ENCODE measurements at regions not wholly inside any gene's neighbourhood (a gene's known extent, or its start where the extent isn't known, plus 50 kb on each side); places are given as distances from the start of the nearest gene placed in this dataset.
"Not testable (repeated sequence)": the region's sequence is repeated elsewhere in the genome, so short reads cannot be mapped to it uniquely, and the experiment has no call there.

- no peak for DNase-seq (ENCODE audit: low spot score)
Observed at GRCh38 chr3:11712646-11713045, 68.9 kb upstream of the VGLL4 start.

DNA sequence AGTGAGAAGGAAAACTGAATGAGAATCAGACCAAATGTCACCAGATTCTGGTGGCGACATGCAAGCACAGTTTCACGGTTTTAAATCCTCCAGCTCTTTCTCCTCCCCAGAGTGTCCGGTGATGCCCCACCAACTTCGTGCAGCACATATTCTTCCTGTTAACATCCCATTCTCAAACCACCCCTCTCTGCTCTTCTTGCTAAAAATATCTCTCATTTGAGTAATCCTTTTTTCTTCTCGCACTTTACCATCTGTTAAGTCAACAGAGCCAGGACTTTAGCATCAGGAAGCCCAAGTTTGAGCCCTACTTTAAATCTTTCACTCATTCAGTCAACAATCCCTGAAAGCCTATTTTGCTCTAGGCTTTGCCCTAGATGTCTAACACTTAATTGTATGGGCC, 68.2 kb upstream of the VGLL4 start:
- no peak for DNase-seq (ENCODE audit: low spot score)

DNA sequence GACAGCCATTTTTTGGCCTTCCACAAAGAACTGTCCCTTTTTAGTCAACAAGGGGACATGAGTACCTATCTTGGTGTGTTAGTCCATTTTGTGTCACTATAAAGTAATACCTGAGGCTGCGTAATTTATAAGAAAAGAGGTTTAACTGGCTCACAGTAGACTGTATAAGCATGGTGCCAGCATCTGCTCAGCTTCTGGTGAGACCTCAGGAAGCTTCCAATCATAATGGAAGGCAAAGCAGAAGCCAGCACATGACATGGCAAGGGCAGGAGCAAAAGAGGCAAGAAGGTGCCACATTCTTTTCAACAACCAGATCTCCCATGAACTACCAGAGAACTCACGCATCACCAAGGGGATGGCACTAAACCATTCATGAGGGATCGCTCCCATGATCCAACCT, 66.1 kb upstream of the VGLL4 start:
- DNase-seq (ENCODE audit: low spot score), result no peak

DNA sequence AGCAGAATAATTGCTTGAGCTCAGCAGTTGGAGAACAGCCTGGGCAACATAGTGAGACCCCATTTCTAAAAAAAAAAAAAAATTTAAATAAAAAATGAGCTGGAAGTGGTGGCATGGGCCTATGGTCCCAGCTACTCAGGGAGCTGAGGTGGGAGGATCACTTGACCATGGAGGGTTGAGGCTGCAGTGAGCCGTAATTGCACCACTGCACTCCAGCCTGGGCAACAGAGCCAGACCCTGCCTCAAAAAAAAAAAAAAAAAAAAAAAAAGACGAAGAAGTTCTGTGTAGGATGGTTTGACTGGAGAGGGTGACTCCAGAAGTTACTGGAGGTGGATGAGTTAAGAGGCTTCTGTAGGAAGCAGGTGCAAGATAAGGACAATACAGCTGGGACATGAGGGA, 63.4 kb upstream of the VGLL4 start:
- DNase-seq (ENCODE audit: low spot score), result not testable (repeated sequence)

DNA sequence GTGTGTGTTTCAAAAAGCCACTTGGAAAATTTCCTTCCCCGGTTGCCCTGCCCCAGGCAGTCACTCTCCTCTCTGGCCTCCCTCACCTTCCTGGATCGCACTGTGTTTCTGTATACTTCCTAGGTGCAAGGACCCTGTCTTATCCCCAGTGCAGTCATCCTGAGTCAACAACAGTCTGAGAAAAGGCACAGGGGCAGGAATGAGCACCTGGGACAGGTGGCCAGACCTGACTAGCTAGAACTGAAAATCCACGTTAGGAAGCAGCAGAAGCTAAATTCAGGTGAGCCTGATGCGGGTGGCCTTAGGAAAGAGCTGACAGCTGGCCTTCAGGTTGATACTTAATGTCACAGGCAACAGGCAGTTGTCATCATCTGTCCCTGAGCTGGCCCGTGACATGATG, 62.9 kb upstream of the VGLL4 start:
- no peak for DNase-seq (ENCODE audit: low spot score)

DNA sequence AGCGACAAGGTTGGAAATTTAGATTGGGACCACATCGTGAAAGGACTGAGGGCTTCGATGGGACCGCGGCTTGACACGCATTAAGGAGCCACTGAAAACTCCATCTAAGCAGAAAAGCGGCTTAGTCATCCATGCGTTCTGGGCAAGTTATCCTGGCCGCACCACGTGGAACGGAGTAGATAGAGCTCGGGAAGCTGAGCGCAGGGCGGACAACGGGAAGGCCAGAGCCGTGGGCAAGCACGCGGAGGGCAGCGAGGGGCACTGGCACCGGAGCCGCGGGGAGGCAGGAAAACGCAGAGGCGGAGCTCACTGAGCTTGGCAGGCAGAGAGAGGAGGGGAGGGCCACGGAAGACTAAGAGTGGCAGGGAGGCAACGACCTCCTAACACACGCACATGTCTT, 61.3 kb upstream of the VGLL4 start:
- DNase-seq (ENCODE audit: low spot score), result no peak

DNA sequence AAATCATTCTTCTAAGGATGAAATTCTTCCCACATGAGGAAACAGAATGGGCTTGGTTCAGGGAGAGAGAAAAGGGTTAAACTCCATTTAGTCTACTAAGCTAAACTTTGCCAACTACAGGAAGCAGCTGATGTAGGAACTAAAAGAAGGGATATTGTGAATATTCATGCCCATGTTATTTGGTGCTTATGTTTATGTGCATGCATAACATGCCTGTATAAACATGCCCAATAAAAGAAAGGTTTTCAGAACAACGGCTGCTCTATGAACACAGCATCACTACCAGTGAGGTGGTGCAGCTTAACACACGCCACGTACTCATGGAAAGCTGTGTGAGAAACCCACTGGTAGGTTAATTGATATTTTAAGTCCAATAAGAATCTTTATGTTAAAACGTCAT, 59.4 kb upstream of the VGLL4 start:
- no peak for DNase-seq (ENCODE audit: low spot score)

DNA sequence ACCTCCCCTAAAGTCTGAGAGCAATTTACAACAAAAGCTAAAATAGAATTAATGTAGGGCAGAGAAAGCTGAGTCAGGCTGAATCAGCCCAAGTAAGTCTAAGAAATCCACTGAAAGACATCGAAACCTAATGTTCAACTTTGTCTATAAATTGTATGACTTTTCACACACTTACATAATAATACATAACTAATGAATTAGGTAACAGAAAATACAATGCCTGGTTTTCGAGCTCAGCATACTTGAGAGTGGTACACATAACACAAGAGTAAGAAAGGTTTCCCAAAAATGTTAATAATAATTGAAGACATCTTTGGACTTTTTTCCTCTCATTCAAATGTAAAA, 55.3 kb upstream of the VGLL4 start:
- no peak for DNase-seq (ENCODE audit: low spot score)

GRCh38 chr3:11698326-11699082, 54.8 kb upstream of the VGLL4 start:
- DNase-seq (ENCODE audit: low spot score), result no peak

GRCh38 chr3:11697701-11698100, 54.0 kb upstream of the VGLL4 start:
- DNase-seq (ENCODE audit: low spot score), result no peak

GRCh38 chr3:11696054-11696453, 52.3 kb upstream of the VGLL4 start:
- no peak for DNase-seq (ENCODE audit: low spot score)
